ENCODE measurements at regions not wholly inside any gene's neighbourhood (a gene's known extent, or its start where the extent isn't known, plus 50 kb on each side); places are given as distances from the start of the nearest gene placed in this dataset.

- Histone ChIP-seq H3K27me3 (replicated peaks) (no peaks in the 10 kb centered on the region), H3K27ac (no peak overlapping the region), H3K36me3 (no peaks in the 10 kb centered on the region), H3K4me3 (no peak overlapping the region), H3K4me1 (replicated peaks) (peaks cover 6% of the 10 kb centered on the region; the same call in 1 of the 2 replicates), H3K9me3 (replicated peaks) (no peaks in the 10 kb centered on the region)
- DNase-seq (ENCODE audit: low read depth in 1 of 2, low spot score in 2 of 2): no peak
Measured at GRCh38 chr1:193415256-193415655, 228.8 kb upstream of the B3GALT2 start.

GRCh38 chr1:193413376-193413775 is 227.0 kb upstream of the B3GALT2 start:
- Histone ChIP-seq H3K36me3 (no peaks in the 10 kb centered on the region), H3K27me3 (replicated peaks) (no peaks in the 10 kb centered on the region), H3K27ac (no peak overlapping the region), H3K9me3 (replicated peaks) (no peaks in the 10 kb centered on the region), H3K4me3 (no peak overlapping the region), H3K4me1 (replicated peaks) (peaks cover 9% of the 10 kb centered on the region; the same call in 1 of the 2 replicates)
- no peak for DNase-seq (ENCODE audit: low read depth in 1 of 2, low spot score in 2 of 2)

GRCh38 chr1:193412748-193413147 is 226.3 kb upstream of the B3GALT2 start:
- DNase-seq (ENCODE audit: low read depth in 1 of 2, low spot score in 2 of 2): no peak
- Histone ChIP-seq H3K4me3 (no peak overlapping the region), H3K9me3 (replicated peaks) (no peaks in the 10 kb centered on the region), H3K27ac (no peak overlapping the region), H3K36me3 (no peaks in the 10 kb centered on the region), H3K27me3 (replicated peaks) (no peaks in the 10 kb centered on the region), H3K4me1 (replicated peaks) (peaks cover 5% of the 10 kb centered on the region; the same call in 1 of the 2 replicates)

- no peaks in the 10 kb centered on the region for H3K9me3 ChIP-seq (replicated peaks)
- no peak overlapping the region for H3K27ac ChIP-seq
- no peaks in the 10 kb centered on the region for H3K36me3 ChIP-seq
- H3K4me3 ChIP-seq: no peak overlapping the region
- H3K27me3 ChIP-seq (replicated peaks): no peaks in the 10 kb centered on the region
- H3K4me1 ChIP-seq (replicated peaks): 0 out of 2 replicates have a peak, but pooled peaks cover 3% of the 10 kb centered on the region
- no peak for DNase-seq (ENCODE audit: low read depth in 1 of 2, low spot score in 2 of 2)
Measured at GRCh38 chr1:193411714-193412113, 225.3 kb upstream of the B3GALT2 start.

- no peak overlapping the region for H3K27ac ChIP-seq
- no peak overlapping the region for H3K4me3 ChIP-seq
- DNase-seq (ENCODE audit: low read depth in 1 of 2, low spot score in 2 of 2): no peak
- H3K9me3 ChIP-seq (replicated peaks): no peaks in the 10 kb centered on the region
- H3K36me3 ChIP-seq: no peaks in the 10 kb centered on the region
- H3K4me1 ChIP-seq (replicated peaks): 0 out of 2 replicates have a peak, but pooled peaks cover 3% of the 10 kb centered on the region
- H3K27me3 ChIP-seq (replicated peaks): no peaks in the 10 kb centered on the region
Measured at GRCh38 chr1:193411215-193411614, 224.8 kb upstream of the B3GALT2 start.

- peak; percentile 69 to 73 for DNase-seq (ENCODE audit: low read depth in 1 of 2, low spot score in 2 of 2)
Measured at GRCh38 chr1:193408782-193409293, 222.4 kb upstream of the B3GALT2 start.

GRCh38 chr1:193406901-193407300 is 220.5 kb upstream of the B3GALT2 start:
- H3K36me3 ChIP-seq: no peaks in the 10 kb centered on the region
- H3K9me3 ChIP-seq (replicated peaks): no peaks in the 10 kb centered on the region
- H3K27me3 ChIP-seq (replicated peaks): no peaks in the 10 kb centered on the region
- no peak overlapping the region for H3K27ac ChIP-seq
- peak in 1 of 2 experiments; percentile 49 for DNase-seq (ENCODE audit: low read depth in 1 of 2, low spot score in 2 of 2)
- 0 out of 2 replicates have a peak, but pooled peaks cover 3% of the 10 kb centered on the region for H3K4me1 ChIP-seq (replicated peaks)
- H3K4me3 ChIP-seq: no peak overlapping the region

More at GRCh38 chr1:193408782-193409293, 222.4 kb upstream of the B3GALT2 start:
- peak overlapping the region; percentile 23; the same call in 1 of the 2 replicates for H3K27ac ChIP-seq
- 0 out of 2 replicates have a peak, but pooled peaks cover 3% of the 10 kb centered on the region for H3K4me1 ChIP-seq (replicated peaks)
- no peaks in the 10 kb centered on the region for H3K36me3 ChIP-seq
- H3K27me3 ChIP-seq (replicated peaks): no peaks in the 10 kb centered on the region
- peak overlapping the region; percentile 14; the same call in 1 of the 2 replicates for H3K4me3 ChIP-seq
- H3K9me3 ChIP-seq (replicated peaks): no peaks in the 10 kb centered on the region

GRCh38 chr1:193404236-193404635 is 217.8 kb upstream of the B3GALT2 start:
- Histone ChIP-seq H3K27ac (no peak overlapping the region), H3K27me3 (replicated peaks) (no peaks in the 10 kb centered on the region), H3K9me3 (replicated peaks) (no peaks in the 10 kb centered on the region), H3K36me3 (no peaks in the 10 kb centered on the region), H3K4me3 (no peak overlapping the region), H3K4me1 (replicated peaks) (0 out of 2 replicates have a peak, but pooled peaks cover 3% of the 10 kb centered on the region)
- no peak for DNase-seq (ENCODE audit: low read depth in 1 of 2, low spot score in 2 of 2)

- H3K36me3 ChIP-seq: no peaks in the 10 kb centered on the region
- no peaks in the 10 kb centered on the region for H3K4me1 ChIP-seq (replicated peaks)
- H3K27me3 ChIP-seq (replicated peaks): no peaks in the 10 kb centered on the region
- H3K4me3 ChIP-seq: no peak overlapping the region
- H3K9me3 ChIP-seq (replicated peaks): no peaks in the 10 kb centered on the region
- no peak overlapping the region for H3K27ac ChIP-seq
- DNase-seq (ENCODE audit: low read depth in 1 of 2, low spot score in 2 of 2): no peak
Measured at GRCh38 chr1:193402977-193403376, 216.6 kb upstream of the B3GALT2 start.

- Histone ChIP-seq H3K27me3 (replicated peaks) (no peaks in the 10 kb centered on the region), H3K4me1 (replicated peaks) (no peaks in the 10 kb centered on the region), H3K36me3 (no peaks in the 10 kb centered on the region), H3K9me3 (replicated peaks) (no peaks in the 10 kb centered on the region), H3K4me3 (no peak overlapping the region), H3K27ac (no peak overlapping the region)
- DNase-seq (ENCODE audit: low read depth in 1 of 2, low spot score in 2 of 2): no peak
Measured at GRCh38 chr1:193402037-193402436, 215.6 kb upstream of the B3GALT2 start.

GRCh38 chr1:193394336-193394735 is 207.9 kb upstream of the B3GALT2 start:
- no peak overlapping the region for H3K27ac ChIP-seq
- no peaks in the 10 kb centered on the region for H3K27me3 ChIP-seq (replicated peaks)
- DNase-seq (ENCODE audit: low read depth in 1 of 2, low spot score in 2 of 2): no peak
- no peak overlapping the region for H3K4me3 ChIP-seq
- H3K36me3 ChIP-seq: no peaks in the 10 kb centered on the region
- no peaks in the 10 kb centered on the region for H3K4me1 ChIP-seq (replicated peaks)
- no peaks in the 10 kb centered on the region for H3K9me3 ChIP-seq (replicated peaks)

- Histone ChIP-seq H3K9me3 (replicated peaks) (no peaks in the 10 kb centered on the region), H3K4me3 (no peak overlapping the region), H3K27ac (no peak overlapping the region), H3K4me1 (replicated peaks) (no peaks in the 10 kb centered on the region), H3K27me3 (replicated peaks) (no peaks in the 10 kb centered on the region), H3K36me3 (no peaks in the 10 kb centered on the region)
- DNase-seq (ENCODE audit: low read depth in 1 of 2, low spot score in 2 of 2): no peak
Measured at GRCh38 chr1:193392686-193393085, 206.3 kb upstream of the B3GALT2 start.

GRCh38 chr1:193388683-193389082 is 202.3 kb upstream of the B3GALT2 start:
- Histone ChIP-seq H3K9me3 (replicated peaks) (no peaks in the 10 kb centered on the region), H3K27me3 (replicated peaks) (no peaks in the 10 kb centered on the region), H3K27ac (no peak overlapping the region), H3K36me3 (no peaks in the 10 kb centered on the region), H3K4me3 (no peak overlapping the region), H3K4me1 (replicated peaks) (no peaks in the 10 kb centered on the region)
- DNase-seq (ENCODE audit: low read depth in 1 of 2, low spot score in 2 of 2): no peak

- no peak for DNase-seq (ENCODE audit: low read depth in 1 of 2, low spot score in 2 of 2)
- H3K4me1 ChIP-seq (replicated peaks): no peaks in the 10 kb centered on the region
- H3K4me3 ChIP-seq: no peak overlapping the region
Measured at GRCh38 chr1:193388165-193388564, 201.8 kb upstream of the B3GALT2 start.

GRCh38 chr1:193387406-193387805 is 201.0 kb upstream of the B3GALT2 start:
- Histone ChIP-seq H3K4me3 (no peak overlapping the region), H3K27ac (no peak overlapping the region), H3K9me3 (replicated peaks) (no peaks in the 10 kb centered on the region), H3K4me1 (replicated peaks) (no peaks in the 10 kb centered on the region), H3K27me3 (replicated peaks) (no peaks in the 10 kb centered on the region), H3K36me3 (no peaks in the 10 kb centered on the region)
- no peak for DNase-seq (ENCODE audit: low read depth in 1 of 2, low spot score in 2 of 2)

More at GRCh38 chr1:193388165-193388564, 201.8 kb upstream of the B3GALT2 start:
- H3K27ac ChIP-seq: no peak overlapping the region
- no peaks in the 10 kb centered on the region for H3K36me3 ChIP-seq
- H3K9me3 ChIP-seq (replicated peaks): no peaks in the 10 kb centered on the region
- no peaks in the 10 kb centered on the region for H3K27me3 ChIP-seq (replicated peaks)

All from SJSA1 (cell line).